HG03108 (cell line): ENCODE measurements at regions not wholly inside any gene's neighbourhood (a gene's known extent, or its start where the extent isn't known, plus 50 kb on each side); places are given as distances from the start of the nearest gene placed in this dataset.

ENCODE experiments used
- ATAC-seq: cut with Tn5 transposase; IDR thresholded peaks from one replicate; pipeline ENCODE4 v1.9.1; 2021; ENCODE audit warnings: moderate library complexity; ENCODE audit not compliant: unreplicated experiment

GRCh38 chr17:63325808-63326207, 120.3 kb downstream of the CYB561 start:
- ATAC-seq: no peak

GRCh38 chr17:63329876-63330275, 116.2 kb downstream of the CYB561 start:
- ATAC-seq: no peak

- ATAC-seq: no peak
Measured at GRCh38 chr17:63331301-63332061, 114.6 kb downstream of the CYB561 start.

- ATAC-seq: no peak
Measured at GRCh38 chr17:63332286-63332685, 113.8 kb downstream of the CYB561 start.

GRCh38 chr17:63333869-63334268, 112.2 kb downstream of the CYB561 start:
- ATAC-seq: no peak

- no peak for ATAC-seq
Measured at GRCh38 chr17:63335831-63336230, 110.3 kb downstream of the CYB561 start.

GRCh38 chr17:63337579-63337978, 108.5 kb downstream of the CYB561 start:
- no peak for ATAC-seq

GRCh38 chr17:63338272-63338671, 107.8 kb downstream of the CYB561 start:
- ATAC-seq: no peak

GRCh38 chr17:63341276-63341675, 104.8 kb downstream of the CYB561 start:
- ATAC-seq: no peak

GRCh38 chr17:63344383-63344782, 101.7 kb downstream of the CYB561 start:
- no peak for ATAC-seq

- ATAC-seq: no peak
Measured at GRCh38 chr17:63345611-63346010, 100.5 kb downstream of the CYB561 start.

- no peak for ATAC-seq
Measured at GRCh38 chr17:63347475-63347874, 98.6 kb downstream of the CYB561 start.

- no peak for ATAC-seq
Measured at GRCh38 chr17:63349478-63350000, 96.6 kb downstream of the CYB561 start.

- no peak for ATAC-seq
Measured at GRCh38 chr17:63350364-63350763, 95.7 kb downstream of the CYB561 start.

- no peak for ATAC-seq
Measured at GRCh38 chr17:63354256-63354655, 91.8 kb downstream of the CYB561 start.

- ATAC-seq: no peak
Measured at GRCh38 chr17:63356337-63356757, 89.8 kb downstream of the CYB561 start.

- ATAC-seq: no peak
Measured at GRCh38 chr17:63358111-63358839, 87.8 kb downstream of the CYB561 start.

- ATAC-seq: no peak
Measured at GRCh38 chr17:63358956-63359355, 87.2 kb downstream of the CYB561 start.

GRCh38 chr17:63361182-63361581, 84.9 kb downstream of the CYB561 start:
- ATAC-seq: no peak

GRCh38 chr17:63362115-63362514, 84.0 kb downstream of the CYB561 start:
- ATAC-seq: no peak

- no peak for ATAC-seq
Measured at GRCh38 chr17:63364387-63364786, 81.7 kb downstream of the CYB561 start.

- no peak for ATAC-seq
Measured at GRCh38 chr17:63364944-63365343, 81.2 kb downstream of the CYB561 start.
